Thyroid gland (tissue), 4 donors: ENCODE measurements at regions not wholly inside any gene's neighbourhood (a gene's known extent, or its start where the extent isn't known, plus 50 kb on each side); places are given as distances from the start of the nearest gene placed in this dataset.

ENCODE experiments used
- POLR2A ChIP-seq, 2 donors: fragments of 450-650 bp; IDR thresholded peaks; one replicate each; pipeline ENCODE4 v1.6.1; 2017; ENCODE audit warnings: antibody characterized with exemption in 2 of 2, mild to moderate bottlenecking in 2 of 2, moderate library complexity in 1 of 2
- TF ChIP-seq, protein P1 (sequence below), 6 experiments: fragments of 200-600 bp in 3 of 6; fragments of 450-650 bp in 3 of 6; sonication (generic) in 3 of 6; IDR thresholded peaks; one replicate each; pipeline ENCODE4 v1.5.1; 2016 to 2019; ENCODE audit warnings: antibody characterized with exemption in 6 of 6, mild to moderate bottlenecking in 2 of 6, inconsistent platforms in 1 of 6, moderate library complexity in 1 of 6

DNA sequence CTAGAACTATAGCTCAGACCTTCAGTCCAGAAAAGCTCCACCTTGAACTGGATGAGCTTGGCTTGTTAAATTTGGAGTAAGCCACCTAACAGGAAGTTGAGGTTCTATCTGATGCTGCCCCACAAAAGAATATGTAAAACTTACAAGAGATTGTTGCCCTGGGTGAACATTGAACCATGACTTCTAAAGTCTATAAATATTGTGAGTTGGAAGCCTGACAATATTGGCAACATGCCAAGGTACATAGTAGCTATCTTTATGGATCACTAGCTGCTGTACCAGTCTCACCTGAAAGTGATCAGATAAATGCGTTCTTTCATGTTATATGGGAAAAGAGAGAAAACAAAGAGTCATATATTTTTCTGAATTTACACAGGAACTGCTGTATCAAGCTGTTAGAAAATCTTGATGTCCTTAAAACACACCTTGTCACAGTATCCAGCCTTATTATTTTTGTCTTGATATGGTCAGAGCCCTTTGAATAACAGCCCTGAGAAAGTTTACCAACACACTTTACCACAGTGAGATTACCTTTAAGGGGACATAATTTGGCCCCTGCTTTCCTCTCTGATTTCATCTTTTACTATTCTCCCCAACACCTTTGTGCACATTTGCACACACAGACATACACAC, 92.0 kb downstream of the LSMEM1 start:
- TF ChIP-seq, protein P1, sequence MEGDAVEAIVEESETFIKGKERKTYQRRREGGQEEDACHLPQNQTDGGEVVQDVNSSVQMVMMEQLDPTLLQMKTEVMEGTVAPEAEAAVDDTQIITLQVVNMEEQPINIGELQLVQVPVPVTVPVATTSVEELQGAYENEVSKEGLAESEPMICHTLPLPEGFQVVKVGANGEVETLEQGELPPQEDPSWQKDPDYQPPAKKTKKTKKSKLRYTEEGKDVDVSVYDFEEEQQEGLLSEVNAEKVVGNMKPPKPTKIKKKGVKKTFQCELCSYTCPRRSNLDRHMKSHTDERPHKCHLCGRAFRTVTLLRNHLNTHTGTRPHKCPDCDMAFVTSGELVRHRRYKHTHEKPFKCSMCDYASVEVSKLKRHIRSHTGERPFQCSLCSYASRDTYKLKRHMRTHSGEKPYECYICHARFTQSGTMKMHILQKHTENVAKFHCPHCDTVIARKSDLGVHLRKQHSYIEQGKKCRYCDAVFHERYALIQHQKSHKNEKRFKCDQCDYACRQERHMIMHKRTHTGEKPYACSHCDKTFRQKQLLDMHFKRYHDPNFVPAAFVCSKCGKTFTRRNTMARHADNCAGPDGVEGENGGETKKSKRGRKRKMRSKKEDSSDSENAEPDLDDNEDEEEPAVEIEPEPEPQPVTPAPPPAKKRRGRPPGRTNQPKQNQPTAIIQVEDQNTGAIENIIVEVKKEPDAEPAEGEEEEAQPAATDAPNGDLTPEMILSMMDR (IDR thresholded peaks at IDR 0.05) = no peak
- TF ChIP-seq POLR2A (IDR thresholded peaks at IDR 0.05) = no peak
